H1 (cell line): ENCODE measurements at regions not wholly inside any gene's neighbourhood (a gene's known extent, or its start where the extent isn't known, plus 50 kb on each side); places are given as distances from the start of the nearest gene placed in this dataset.

Source experiments
- CREB1 ChIP-seq: IDR thresholded peaks from 2 replicates; pipeline ENCODE4 v1.6.1; 2012; ENCODE audit warnings: inconsistent platforms
- JUN ChIP-seq: IDR thresholded peaks from 2 replicates; pipeline ENCODE4 v1.6.1; 2011; ENCODE audit warnings: low read depth, mild to moderate bottlenecking, improper control_type of control experiment, low read length
- SIN3A ChIP-seq, 2 experiments: IDR thresholded peaks in 1 of 2; conservative IDR thresholded peaks in 1 of 2; 2 replicates each; pipeline ENCODE4 v1.6.1; 2011 to 2012; ENCODE audit warnings: low read length in 2 of 2, improper control_type of control experiment in 1 of 2, low read depth in 1 of 2, mild to moderate bottlenecking in 1 of 2
- TF ChIP-seq, protein P1 (sequence below), 3 experiments: IDR thresholded peaks; 1 replicate in 2 of 3; 2 replicates in 1 of 3; pipeline versions ENCODE4 v1.5.1 to v1.6.1; 2011; ENCODE audit warnings: low read length in 3 of 3, mild to moderate bottlenecking in 3 of 3, inconsistent platforms in 2 of 3, low read depth in 1 of 3, moderate library complexity in 1 of 3; ENCODE audit not compliant: insufficient read depth in 1 of 3; ENCODE audit errors: control extremely low read depth in 1 of 3

DNA sequence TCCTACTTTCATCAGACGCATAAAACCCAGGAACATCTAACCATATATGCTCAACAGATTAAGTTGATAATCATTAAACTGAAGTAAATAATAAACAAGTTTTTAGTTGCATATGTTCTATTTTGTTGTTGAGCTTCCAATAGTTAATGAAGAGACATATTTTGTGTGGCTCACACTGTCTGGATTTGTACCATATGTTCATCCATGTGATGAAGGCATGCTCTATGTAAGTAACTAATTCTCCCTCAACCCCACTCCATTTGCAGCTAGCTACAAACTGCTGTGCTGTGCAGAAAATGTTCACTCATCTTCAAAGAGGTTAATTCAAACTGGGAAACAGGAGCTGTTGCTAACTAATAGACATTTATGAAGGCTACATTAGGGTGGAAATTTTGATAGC is 589.7 kb upstream of the LRRC4C start:
- TF ChIP-seq JUN: no peak
- TF ChIP-seq, protein P1, sequence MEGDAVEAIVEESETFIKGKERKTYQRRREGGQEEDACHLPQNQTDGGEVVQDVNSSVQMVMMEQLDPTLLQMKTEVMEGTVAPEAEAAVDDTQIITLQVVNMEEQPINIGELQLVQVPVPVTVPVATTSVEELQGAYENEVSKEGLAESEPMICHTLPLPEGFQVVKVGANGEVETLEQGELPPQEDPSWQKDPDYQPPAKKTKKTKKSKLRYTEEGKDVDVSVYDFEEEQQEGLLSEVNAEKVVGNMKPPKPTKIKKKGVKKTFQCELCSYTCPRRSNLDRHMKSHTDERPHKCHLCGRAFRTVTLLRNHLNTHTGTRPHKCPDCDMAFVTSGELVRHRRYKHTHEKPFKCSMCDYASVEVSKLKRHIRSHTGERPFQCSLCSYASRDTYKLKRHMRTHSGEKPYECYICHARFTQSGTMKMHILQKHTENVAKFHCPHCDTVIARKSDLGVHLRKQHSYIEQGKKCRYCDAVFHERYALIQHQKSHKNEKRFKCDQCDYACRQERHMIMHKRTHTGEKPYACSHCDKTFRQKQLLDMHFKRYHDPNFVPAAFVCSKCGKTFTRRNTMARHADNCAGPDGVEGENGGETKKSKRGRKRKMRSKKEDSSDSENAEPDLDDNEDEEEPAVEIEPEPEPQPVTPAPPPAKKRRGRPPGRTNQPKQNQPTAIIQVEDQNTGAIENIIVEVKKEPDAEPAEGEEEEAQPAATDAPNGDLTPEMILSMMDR (IDR thresholded peaks at IDR 0.05; ENCODE audit: control extremely low read depth in 1 of 3, insufficient read depth in 1 of 3, low read depth in 1 of 3, low read length in 3 of 3): no peak
- no peak for TF ChIP-seq SIN3A (conservative IDR thresholded peaks at IDR 0.05 in 1 of 2, IDR thresholded peaks at IDR 0.05 in 1 of 2; ENCODE audit: low read depth in 1 of 2, low read length in 2 of 2)
- TF ChIP-seq CREB1: no peak
